ENCODE measurements at regions not wholly inside any gene's neighbourhood (a gene's known extent, or its start where the extent isn't known, plus 50 kb on each side); places are given as distances from the start of the nearest gene placed in this dataset.

- no peaks in the 10 kb centered on the region for H3K27me3 ChIP-seq (replicated peaks; ENCODE audit: control insufficient read depth, insufficient read depth, low read length)
These were observed 487.4 kb downstream of the EIPR1 start for GRCh38 chr2:2890246-2890645.

GRCh38 chr2:2889646-2890045, 488.0 kb downstream of the EIPR1 start:
- intact Hi-C loops (cut with micrococcal nuclease; ENCODE audit: unreplicated experiment), result no loop called here
- H3K4me3 Mint-ChIP-seq (ENCODE audit: unreplicated experiment), result no peak overlapping the region
- peaks cover 15% of the 10 kb centered on the region for H3K27me3 Mint-ChIP-seq (ENCODE audit: insufficient read depth, unreplicated experiment)
- no peaks in the 10 kb centered on the region for H3K36me3 Mint-ChIP-seq (ENCODE audit: insufficient read depth, unreplicated experiment)
- no TSS peak for BruUV-seq (replicated peaks)
- TF ChIP-seq, protein P1, sequence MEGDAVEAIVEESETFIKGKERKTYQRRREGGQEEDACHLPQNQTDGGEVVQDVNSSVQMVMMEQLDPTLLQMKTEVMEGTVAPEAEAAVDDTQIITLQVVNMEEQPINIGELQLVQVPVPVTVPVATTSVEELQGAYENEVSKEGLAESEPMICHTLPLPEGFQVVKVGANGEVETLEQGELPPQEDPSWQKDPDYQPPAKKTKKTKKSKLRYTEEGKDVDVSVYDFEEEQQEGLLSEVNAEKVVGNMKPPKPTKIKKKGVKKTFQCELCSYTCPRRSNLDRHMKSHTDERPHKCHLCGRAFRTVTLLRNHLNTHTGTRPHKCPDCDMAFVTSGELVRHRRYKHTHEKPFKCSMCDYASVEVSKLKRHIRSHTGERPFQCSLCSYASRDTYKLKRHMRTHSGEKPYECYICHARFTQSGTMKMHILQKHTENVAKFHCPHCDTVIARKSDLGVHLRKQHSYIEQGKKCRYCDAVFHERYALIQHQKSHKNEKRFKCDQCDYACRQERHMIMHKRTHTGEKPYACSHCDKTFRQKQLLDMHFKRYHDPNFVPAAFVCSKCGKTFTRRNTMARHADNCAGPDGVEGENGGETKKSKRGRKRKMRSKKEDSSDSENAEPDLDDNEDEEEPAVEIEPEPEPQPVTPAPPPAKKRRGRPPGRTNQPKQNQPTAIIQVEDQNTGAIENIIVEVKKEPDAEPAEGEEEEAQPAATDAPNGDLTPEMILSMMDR (IDR thresholded peaks at IDR 0.05; ENCODE audit: insufficient read depth in 1 of 2, low read depth in 1 of 2, low read length in 1 of 2, severe bottlenecking in 1 of 2, unreplicated experiment in 1 of 2), result no peak
- Histone ChIP-seq H3K9me3 (no peaks in the 10 kb centered on the region), H3K4me3 (ENCODE audit: low read depth, low read length) (no peak overlapping the region), H3K36me3 (ENCODE audit: control insufficient read depth, insufficient read depth, low read length) (no peaks in the 10 kb centered on the region), H3K27me3 (replicated peaks; ENCODE audit: control insufficient read depth, insufficient read depth, low read length) (no peaks in the 10 kb centered on the region), H3K4me1 (no peaks in the 10 kb centered on the region)
- no peaks in the 10 kb centered on the region for H3K4me1 Mint-ChIP-seq (ENCODE audit: low read depth, unreplicated experiment)
- POLR2A ChIA-PET, result no interaction called here
- no peak overlapping the region for H3K27ac Mint-ChIP-seq (ENCODE audit: unreplicated experiment)
- CTCF ChIA-PET, result no interaction called here
- H3K9me3 Mint-ChIP-seq (ENCODE audit: unreplicated experiment), result no peaks in the 10 kb centered on the region
- DNase-seq, result no peak

More at GRCh38 chr2:2890246-2890645, 487.4 kb downstream of the EIPR1 start:
- no peaks in the 10 kb centered on the region for H3K9me3 ChIP-seq
- no TSS peak for BruUV-seq (replicated peaks)
- peaks cover 18% of the 10 kb centered on the region for H3K27me3 Mint-ChIP-seq (ENCODE audit: insufficient read depth, unreplicated experiment)
- no peaks in the 10 kb centered on the region for H3K36me3 ChIP-seq (ENCODE audit: control insufficient read depth, insufficient read depth, low read length)
- intact Hi-C loops (cut with micrococcal nuclease; ENCODE audit: unreplicated experiment), result no loop called here
- no peaks in the 10 kb centered on the region for H3K36me3 Mint-ChIP-seq (ENCODE audit: insufficient read depth, unreplicated experiment)
- ChIA-PET CTCF (no interaction called here), POLR2A (no interaction called here)
- H3K4me1 ChIP-seq, result no peaks in the 10 kb centered on the region
- TF ChIP-seq, protein P1 (IDR thresholded peaks at IDR 0.05; ENCODE audit: insufficient read depth in 1 of 2, low read depth in 1 of 2, low read length in 1 of 2, severe bottlenecking in 1 of 2, unreplicated experiment in 1 of 2), result no peak
- H3K4me1 Mint-ChIP-seq (ENCODE audit: low read depth, unreplicated experiment), result no peaks in the 10 kb centered on the region
- no peak overlapping the region for H3K4me3 Mint-ChIP-seq (ENCODE audit: unreplicated experiment)
- H3K4me3 ChIP-seq (ENCODE audit: low read depth, low read length), result no peak overlapping the region
- H3K27ac Mint-ChIP-seq (ENCODE audit: unreplicated experiment), result no peak overlapping the region
- no peak for DNase-seq
- no peaks in the 10 kb centered on the region for H3K9me3 Mint-ChIP-seq (ENCODE audit: unreplicated experiment)

DNA sequence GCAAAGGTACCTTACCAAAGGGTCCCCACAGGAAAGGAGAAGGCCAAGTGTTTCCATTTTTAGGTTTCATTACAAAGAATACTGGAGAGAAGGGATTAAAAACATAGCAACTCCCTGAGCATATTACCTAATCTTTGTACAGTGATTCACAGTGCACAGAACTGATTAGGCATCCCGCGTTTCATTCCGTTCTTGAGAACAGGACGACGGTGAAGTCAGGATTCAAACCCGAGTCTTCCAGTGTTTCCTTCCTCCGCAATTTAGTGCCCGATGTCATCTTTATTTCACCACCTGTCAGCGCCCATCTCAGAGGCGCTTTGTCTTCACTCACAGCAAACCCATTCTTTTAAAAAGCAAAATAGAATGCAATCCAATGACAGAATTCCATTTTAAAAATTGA, 488.5 kb downstream of the EIPR1 start:
- H3K36me3 Mint-ChIP-seq (ENCODE audit: insufficient read depth, unreplicated experiment), result no peaks in the 10 kb centered on the region
- H3K27me3 Mint-ChIP-seq (ENCODE audit: insufficient read depth, unreplicated experiment), result peaks cover 15% of the 10 kb centered on the region
- H3K4me3 Mint-ChIP-seq (ENCODE audit: unreplicated experiment), result no peak overlapping the region
- H3K4me1 Mint-ChIP-seq (ENCODE audit: low read depth, unreplicated experiment), result no peaks in the 10 kb centered on the region
- Histone ChIP-seq H3K9me3 (no peaks in the 10 kb centered on the region), H3K4me1 (no peaks in the 10 kb centered on the region), H3K27me3 (replicated peaks; ENCODE audit: control insufficient read depth, insufficient read depth, low read length) (no peaks in the 10 kb centered on the region), H3K4me3 (ENCODE audit: low read depth, low read length) (no peak overlapping the region), H3K36me3 (ENCODE audit: control insufficient read depth, insufficient read depth, low read length) (no peaks in the 10 kb centered on the region)
- CTCF ChIA-PET, result no interaction called here
- no peak for DNase-seq
- TF ChIP-seq, protein P1 (IDR thresholded peaks at IDR 0.05; ENCODE audit: insufficient read depth in 1 of 2, low read depth in 1 of 2, low read length in 1 of 2, severe bottlenecking in 1 of 2, unreplicated experiment in 1 of 2), result no peak
- POLR2A ChIA-PET, result no interaction called here
- no peaks in the 10 kb centered on the region for H3K9me3 Mint-ChIP-seq (ENCODE audit: unreplicated experiment)
- intact Hi-C loops (cut with micrococcal nuclease; ENCODE audit: unreplicated experiment), result no loop called here
- no TSS peak for BruUV-seq (replicated peaks)
- no peak overlapping the region for H3K27ac Mint-ChIP-seq (ENCODE audit: unreplicated experiment)

All from Caco-2 (cell line).